ENCODE measurements at regions not wholly inside any gene's neighbourhood (a gene's known extent, or its start where the extent isn't known, plus 50 kb on each side); places are given as distances from the start of the nearest gene placed in this dataset.

DNA sequence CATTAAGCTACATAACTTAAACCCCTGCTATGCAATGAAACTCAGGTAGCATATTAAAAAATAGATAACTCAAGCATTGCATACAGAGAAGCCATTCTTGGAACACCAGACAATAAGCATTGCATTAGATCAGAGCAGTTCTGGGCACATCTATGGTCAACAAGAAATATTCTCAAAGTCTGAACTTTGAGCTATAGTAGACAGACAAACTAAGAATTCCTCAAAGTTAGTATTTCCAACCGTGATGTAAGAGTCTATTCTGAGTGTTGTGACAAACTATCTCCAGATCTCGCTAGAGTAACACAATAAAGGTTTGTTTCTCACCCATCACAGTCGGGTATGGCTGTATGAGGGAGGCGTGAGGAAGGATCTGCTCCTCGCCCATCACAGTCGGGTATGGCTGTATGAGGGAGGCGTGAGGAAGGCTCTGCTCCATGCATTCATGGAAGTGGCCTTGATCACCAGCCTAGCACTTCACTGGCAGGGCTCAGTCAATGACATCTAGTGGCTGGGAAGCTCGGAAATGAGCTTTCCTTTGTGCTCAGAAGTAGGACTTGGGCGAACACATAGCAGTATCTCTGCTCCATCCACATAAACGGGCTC is 61.6 kb upstream of the ANKRD1 start:
- Histone ChIP-seq H4K20me1 (ENCODE audit: low read length) (no peaks in the 10 kb centered on the region), H3K27me3 (ENCODE audit: low read length) (no peaks in the 10 kb centered on the region), H3K27ac (ENCODE audit: low read length) (no peak overlapping the region), H3K4me3 (ENCODE audit: low read length) (no peak overlapping the region), H3K4me1 (ENCODE audit: insufficient read depth, low read length) (no peaks in the 10 kb centered on the region), H3K4me2 (ENCODE audit: low read length) (no peak overlapping the region), H3K79me2 (ENCODE audit: low read length) (no peaks in the 10 kb centered on the region), H3F3A (ENCODE audit: low read length, unreplicated experiment) (no peaks in the 10 kb centered on the region), H3K9ac (ENCODE audit: low read length) (no peak overlapping the region), H3K9me3 (ENCODE audit: low read length) (no peaks in the 10 kb centered on the region), H3K36me3 (ENCODE audit: low read depth, low read length) (no peaks in the 10 kb centered on the region), H3K9me2 (replicated peaks; ENCODE audit: low read length) (no peaks in the 10 kb centered on the region), H2AFZ (ENCODE audit: low read length) (no peak overlapping the region)
- no peak for DNase-seq
- intact Hi-C loops (cut with micrococcal nuclease), result no loop called here
- CTCF ChIA-PET, result no interaction called here
- no peak for ATAC-seq
- TF ChIP-seq EZH2phosphoT487 (IDR thresholded peaks at IDR 0.05; ENCODE audit: borderline replicate concordance, low read length), result no peak
- no peak for TF ChIP-seq EZH2 (IDR thresholded peaks at IDR 0.05; ENCODE audit: low read length, unreplicated experiment)
- TF ChIP-seq, protein P1, sequence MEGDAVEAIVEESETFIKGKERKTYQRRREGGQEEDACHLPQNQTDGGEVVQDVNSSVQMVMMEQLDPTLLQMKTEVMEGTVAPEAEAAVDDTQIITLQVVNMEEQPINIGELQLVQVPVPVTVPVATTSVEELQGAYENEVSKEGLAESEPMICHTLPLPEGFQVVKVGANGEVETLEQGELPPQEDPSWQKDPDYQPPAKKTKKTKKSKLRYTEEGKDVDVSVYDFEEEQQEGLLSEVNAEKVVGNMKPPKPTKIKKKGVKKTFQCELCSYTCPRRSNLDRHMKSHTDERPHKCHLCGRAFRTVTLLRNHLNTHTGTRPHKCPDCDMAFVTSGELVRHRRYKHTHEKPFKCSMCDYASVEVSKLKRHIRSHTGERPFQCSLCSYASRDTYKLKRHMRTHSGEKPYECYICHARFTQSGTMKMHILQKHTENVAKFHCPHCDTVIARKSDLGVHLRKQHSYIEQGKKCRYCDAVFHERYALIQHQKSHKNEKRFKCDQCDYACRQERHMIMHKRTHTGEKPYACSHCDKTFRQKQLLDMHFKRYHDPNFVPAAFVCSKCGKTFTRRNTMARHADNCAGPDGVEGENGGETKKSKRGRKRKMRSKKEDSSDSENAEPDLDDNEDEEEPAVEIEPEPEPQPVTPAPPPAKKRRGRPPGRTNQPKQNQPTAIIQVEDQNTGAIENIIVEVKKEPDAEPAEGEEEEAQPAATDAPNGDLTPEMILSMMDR (conservative IDR thresholded peaks at IDR 0.05; ENCODE audit: low read depth, low read length), result no peak
- POLR2A ChIA-PET (ENCODE audit: unreplicated experiment), result no interaction called here
- BruUV-seq (replicated peaks), result no TSS peak

DNA sequence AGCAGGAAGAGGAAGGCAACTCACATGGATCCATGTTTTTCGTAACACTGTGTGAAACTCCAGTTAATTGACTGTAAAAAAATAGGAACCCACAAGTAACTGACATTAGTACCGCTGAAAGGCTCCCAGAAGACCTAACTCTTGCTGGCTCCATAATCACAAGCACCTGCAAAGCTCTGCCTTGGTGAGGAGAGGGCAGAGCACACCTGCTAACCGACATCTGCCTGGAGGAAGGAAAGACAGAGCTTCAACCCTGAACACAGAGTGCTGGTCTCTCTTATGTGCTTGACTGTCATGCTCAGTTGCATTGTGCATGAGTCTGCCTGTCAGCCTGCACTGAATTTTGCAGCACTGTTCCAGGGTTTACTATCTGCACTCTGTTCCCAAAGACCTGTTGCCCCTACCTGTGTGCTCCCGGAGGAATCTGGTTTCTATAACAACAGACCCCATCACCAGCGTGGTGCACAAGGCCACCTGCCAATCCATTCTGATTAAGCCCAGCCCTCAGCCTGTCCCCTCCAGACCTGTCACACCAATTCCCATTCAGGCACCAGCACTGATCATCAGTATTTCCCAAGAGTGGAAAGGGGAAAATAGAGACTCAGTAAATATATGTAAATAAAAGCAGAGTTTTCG is 63.1 kb upstream of the ANKRD1 start:
- ATAC-seq (no peak), DNase-seq (no peak)
- H4K20me1 ChIP-seq (ENCODE audit: low read length), result no peaks in the 10 kb centered on the region
- H2AFZ ChIP-seq (ENCODE audit: low read length), result no peak overlapping the region
- ChIA-PET CTCF (no interaction called here), POLR2A (ENCODE audit: unreplicated experiment) (no interaction called here)
- no peaks in the 10 kb centered on the region for H3K4me1 ChIP-seq (ENCODE audit: insufficient read depth, low read length)
- no peaks in the 10 kb centered on the region for H3K36me3 ChIP-seq (ENCODE audit: low read depth, low read length)
- H3F3A ChIP-seq (ENCODE audit: low read length, unreplicated experiment), result no peaks in the 10 kb centered on the region
- H3K27me3 ChIP-seq (ENCODE audit: low read length), result no peaks in the 10 kb centered on the region
- H3K27ac ChIP-seq (ENCODE audit: low read length), result no peak overlapping the region
- H3K9ac ChIP-seq (ENCODE audit: low read length), result no peak overlapping the region
- intact Hi-C loops (cut with micrococcal nuclease), result no loop called here
- TF ChIP-seq EZH2 (IDR thresholded peaks at IDR 0.05; ENCODE audit: low read length, unreplicated experiment) (no peak), EZH2phosphoT487 (IDR thresholded peaks at IDR 0.05; ENCODE audit: borderline replicate concordance, low read length) (no peak)
- TF ChIP-seq, protein P1 (conservative IDR thresholded peaks at IDR 0.05; ENCODE audit: low read depth, low read length), result no peak
- H3K9me3 ChIP-seq (ENCODE audit: low read length), result no peaks in the 10 kb centered on the region
- no peaks in the 10 kb centered on the region for H3K9me2 ChIP-seq (replicated peaks; ENCODE audit: low read length)
- no peaks in the 10 kb centered on the region for H3K79me2 ChIP-seq (ENCODE audit: low read length)
- no peak overlapping the region for H3K4me2 ChIP-seq (ENCODE audit: low read length)
- H3K4me3 ChIP-seq (ENCODE audit: low read length), result no peak overlapping the region
- BruUV-seq (replicated peaks), result no TSS peak

DNA sequence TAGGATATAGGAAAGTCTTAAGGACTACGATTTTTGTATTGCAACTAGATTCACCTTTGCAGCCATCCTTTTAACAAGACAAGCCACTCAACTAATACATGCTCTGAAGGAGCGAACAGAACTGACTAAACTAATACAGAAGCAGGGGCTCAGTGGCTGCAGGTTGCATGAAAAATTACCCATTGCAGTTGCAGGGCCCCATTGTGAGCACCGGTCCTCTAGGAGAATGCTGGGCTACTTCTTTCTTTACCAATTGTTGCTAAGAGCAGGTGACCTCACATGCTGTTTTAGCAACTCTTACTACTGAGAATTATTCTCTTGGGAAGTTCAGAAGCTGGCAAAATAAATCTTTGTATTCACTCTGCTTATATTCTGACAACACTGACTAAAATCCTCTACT is 64.0 kb upstream of the ANKRD1 start:
- ChIA-PET CTCF (no interaction called here), POLR2A (ENCODE audit: unreplicated experiment) (no interaction called here)
- DNase-seq (no peak), ATAC-seq (no peak)
- Histone ChIP-seq H3K4me3 (ENCODE audit: low read length) (no peak overlapping the region), H3K27me3 (ENCODE audit: low read length) (no peaks in the 10 kb centered on the region), H3K4me1 (ENCODE audit: insufficient read depth, low read length) (no peaks in the 10 kb centered on the region), H4K20me1 (ENCODE audit: low read length) (no peaks in the 10 kb centered on the region), H3F3A (ENCODE audit: low read length, unreplicated experiment) (no peaks in the 10 kb centered on the region), H3K9ac (ENCODE audit: low read length) (no peak overlapping the region), H3K27ac (ENCODE audit: low read length) (no peak overlapping the region), H3K4me2 (ENCODE audit: low read length) (no peak overlapping the region), H3K36me3 (ENCODE audit: low read depth, low read length) (no peaks in the 10 kb centered on the region), H3K9me3 (ENCODE audit: low read length) (no peaks in the 10 kb centered on the region), H3K79me2 (ENCODE audit: low read length) (no peaks in the 10 kb centered on the region), H3K9me2 (replicated peaks; ENCODE audit: low read length) (no peaks in the 10 kb centered on the region), H2AFZ (ENCODE audit: low read length) (no peak overlapping the region)
- TF ChIP-seq EZH2phosphoT487 (IDR thresholded peaks at IDR 0.05; ENCODE audit: borderline replicate concordance, low read length) (no peak), EZH2 (IDR thresholded peaks at IDR 0.05; ENCODE audit: low read length, unreplicated experiment) (no peak)
- TF ChIP-seq, protein P1 (conservative IDR thresholded peaks at IDR 0.05; ENCODE audit: low read depth, low read length), result no peak
- BruUV-seq (replicated peaks), result no TSS peak
- intact Hi-C loops (cut with micrococcal nuclease), result no loop called here

Measured in PC-3 (cell line).